Neural crest cell (in vitro differentiated cells): ENCODE measurements at regions not wholly inside any gene's neighbourhood (a gene's known extent, or its start where the extent isn't known, plus 50 kb on each side); places are given as distances from the start of the nearest gene placed in this dataset.
A peak's percentile ranks its signal among the peaks of the same experiment; 100 is the strongest.
"Not testable (repeated sequence)": the region's sequence is repeated elsewhere in the genome, so short reads cannot be mapped to it uniquely, and the experiment has no call there.

Source experiments
- DNase-seq: peaks from one replicate; pipeline ENCODE4 v3.0.0; 2021; ENCODE audit warnings: low read depth, mixed read lengths, low spot score
- H3K27ac Mint-ChIP-seq: one replicate; pipeline ENCODE4 v1.8.0; 2021; ENCODE audit warnings: mild to moderate bottlenecking, mixed read lengths; ENCODE audit not compliant: unreplicated experiment
- H3K27me3 Mint-ChIP-seq: 2 replicates; pipeline ENCODE4 v1.8.0; 2021; ENCODE audit warnings: low read depth, mild to moderate bottlenecking, mixed read lengths
- H3K36me3 Mint-ChIP-seq: 2 replicates; pipeline ENCODE4 v1.8.0; 2021; ENCODE audit warnings: low read depth, mild to moderate bottlenecking, mixed read lengths
- H3K4me1 Mint-ChIP-seq: 2 replicates; pipeline ENCODE4 v1.8.0; 2021; ENCODE audit warnings: mixed read lengths
- H3K4me3 Mint-ChIP-seq: one replicate; pipeline ENCODE4 v1.8.0; 2021; ENCODE audit warnings: mild to moderate bottlenecking, mixed read lengths
- H3K9me3 Mint-ChIP-seq: 2 replicates; pipeline ENCODE4 v1.8.0; 2021; ENCODE audit warnings: mixed read lengths
- TF ChIP-seq, protein P1 (sequence below): fragments of 200-600 bp; sonication (generic); conservative IDR thresholded peaks from 2 replicates; pipeline ENCODE4 v1.5.0; 2021; ENCODE audit warnings: antibody characterized with exemption, mild to moderate bottlenecking

DNA sequence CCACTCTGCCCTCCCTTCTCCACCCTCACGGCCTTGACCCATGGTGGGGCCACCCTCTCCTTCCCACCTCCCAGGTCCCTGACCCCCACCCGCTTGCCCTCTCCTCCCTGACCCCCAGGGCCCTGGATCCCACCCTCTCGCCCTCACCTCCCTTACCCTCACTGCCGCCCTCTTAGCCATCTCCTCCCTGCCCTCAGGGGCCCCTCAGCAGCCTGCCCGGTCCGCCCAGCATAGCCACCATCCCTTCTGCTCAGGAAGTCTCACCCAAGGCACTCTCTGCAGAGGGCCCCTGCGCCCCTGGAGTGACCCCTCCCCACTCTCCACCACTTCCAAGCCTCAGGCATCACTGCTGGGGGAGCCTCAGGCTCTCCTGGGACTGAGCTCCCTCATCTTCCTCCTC, 66.3 kb downstream of the MRPL36 start:
- H3K4me1 Mint-ChIP-seq: no peaks in the 10 kb centered on the region
- no peak for DNase-seq
- H3K4me3 Mint-ChIP-seq: no peak overlapping the region
- no peaks in the 10 kb centered on the region for H3K9me3 Mint-ChIP-seq
- H3K27ac Mint-ChIP-seq: no peak overlapping the region
- no peaks in the 10 kb centered on the region for H3K36me3 Mint-ChIP-seq
- H3K27me3 Mint-ChIP-seq: no peaks in the 10 kb centered on the region
- TF ChIP-seq, protein P1, sequence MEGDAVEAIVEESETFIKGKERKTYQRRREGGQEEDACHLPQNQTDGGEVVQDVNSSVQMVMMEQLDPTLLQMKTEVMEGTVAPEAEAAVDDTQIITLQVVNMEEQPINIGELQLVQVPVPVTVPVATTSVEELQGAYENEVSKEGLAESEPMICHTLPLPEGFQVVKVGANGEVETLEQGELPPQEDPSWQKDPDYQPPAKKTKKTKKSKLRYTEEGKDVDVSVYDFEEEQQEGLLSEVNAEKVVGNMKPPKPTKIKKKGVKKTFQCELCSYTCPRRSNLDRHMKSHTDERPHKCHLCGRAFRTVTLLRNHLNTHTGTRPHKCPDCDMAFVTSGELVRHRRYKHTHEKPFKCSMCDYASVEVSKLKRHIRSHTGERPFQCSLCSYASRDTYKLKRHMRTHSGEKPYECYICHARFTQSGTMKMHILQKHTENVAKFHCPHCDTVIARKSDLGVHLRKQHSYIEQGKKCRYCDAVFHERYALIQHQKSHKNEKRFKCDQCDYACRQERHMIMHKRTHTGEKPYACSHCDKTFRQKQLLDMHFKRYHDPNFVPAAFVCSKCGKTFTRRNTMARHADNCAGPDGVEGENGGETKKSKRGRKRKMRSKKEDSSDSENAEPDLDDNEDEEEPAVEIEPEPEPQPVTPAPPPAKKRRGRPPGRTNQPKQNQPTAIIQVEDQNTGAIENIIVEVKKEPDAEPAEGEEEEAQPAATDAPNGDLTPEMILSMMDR: no peak

DNA sequence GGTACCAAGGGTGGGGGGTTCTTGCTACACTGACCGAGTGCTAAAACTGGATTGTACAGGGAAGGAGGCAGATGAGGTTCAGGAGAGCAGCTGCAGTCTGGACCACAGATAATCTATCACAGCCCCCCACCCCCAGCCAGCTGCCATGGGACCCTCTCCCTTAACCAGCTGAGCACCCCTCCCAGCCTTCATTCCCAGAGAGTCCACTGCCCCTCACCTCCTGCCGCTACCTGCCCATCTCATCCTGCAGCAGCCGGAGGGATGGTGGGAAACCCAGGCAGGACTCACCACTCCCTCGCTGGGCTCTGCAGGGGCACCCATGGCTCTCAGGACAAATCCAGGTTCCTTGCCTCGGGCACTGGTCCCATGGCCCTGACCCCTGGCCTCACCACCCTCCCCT, 66.7 kb downstream of the MRPL36 start:
- Mint-ChIP-seq H3K27ac (no peak overlapping the region), H3K4me3 (no peak overlapping the region), H3K27me3 (no peaks in the 10 kb centered on the region), H3K9me3 (no peaks in the 10 kb centered on the region), H3K4me1 (no peaks in the 10 kb centered on the region), H3K36me3 (no peaks in the 10 kb centered on the region)
- TF ChIP-seq, protein P1: no peak
- no peak for DNase-seq

GRCh38 chr5:1732238-1732941, 67.2 kb downstream of the MRPL36 start:
- no peaks in the 10 kb centered on the region for H3K27me3 Mint-ChIP-seq
- no peaks in the 10 kb centered on the region for H3K4me1 Mint-ChIP-seq
- H3K36me3 Mint-ChIP-seq: no peaks in the 10 kb centered on the region
- no peak overlapping the region for H3K27ac Mint-ChIP-seq
- H3K9me3 Mint-ChIP-seq: no peaks in the 10 kb centered on the region
- no peak for DNase-seq
- TF ChIP-seq, protein P1: no peak
- H3K4me3 Mint-ChIP-seq: no peak overlapping the region

DNA sequence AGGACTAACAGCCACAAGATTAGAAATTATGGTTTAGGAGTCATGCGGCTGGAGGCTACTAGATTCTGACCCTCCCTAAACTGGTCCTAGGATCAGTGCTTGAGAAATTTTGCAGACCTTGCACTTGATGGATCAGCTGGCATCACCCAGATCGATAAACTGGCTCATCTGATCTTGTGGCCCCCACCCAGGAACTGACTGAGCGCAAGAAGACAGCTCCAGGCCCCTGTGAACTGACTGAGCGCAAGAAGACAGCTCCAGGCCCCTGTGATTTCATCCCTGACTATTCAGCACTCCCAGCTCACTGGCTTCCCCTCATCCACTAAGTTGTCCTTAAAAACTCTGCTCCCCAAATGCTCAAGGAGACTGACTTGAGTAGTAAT, 67.8 kb downstream of the MRPL36 start:
- H3K27ac Mint-ChIP-seq, H3K9me3 Mint-ChIP-seq: not testable (repeated sequence)

GRCh38 chr5:1731091-1731639, 68.5 kb downstream of the MRPL36 start:
- no peak overlapping the region for H3K4me3 Mint-ChIP-seq
- no peak overlapping the region for H3K27ac Mint-ChIP-seq
- no peak for DNase-seq
- H3K36me3 Mint-ChIP-seq: no peaks in the 10 kb centered on the region
- peaks cover 3% of the 10 kb centered on the region for H3K4me1 Mint-ChIP-seq
- no peaks in the 10 kb centered on the region for H3K27me3 Mint-ChIP-seq
- H3K9me3 Mint-ChIP-seq: no peaks in the 10 kb centered on the region
- TF ChIP-seq, protein P1: no peak

More for the DNA sequence above, 67.8 kb downstream of the MRPL36 start:
- not testable (repeated sequence) for DNase-seq, H3K4me3 Mint-ChIP-seq, H3K4me1 Mint-ChIP-seq, H3K27me3 Mint-ChIP-seq, H3K36me3 Mint-ChIP-seq

DNA sequence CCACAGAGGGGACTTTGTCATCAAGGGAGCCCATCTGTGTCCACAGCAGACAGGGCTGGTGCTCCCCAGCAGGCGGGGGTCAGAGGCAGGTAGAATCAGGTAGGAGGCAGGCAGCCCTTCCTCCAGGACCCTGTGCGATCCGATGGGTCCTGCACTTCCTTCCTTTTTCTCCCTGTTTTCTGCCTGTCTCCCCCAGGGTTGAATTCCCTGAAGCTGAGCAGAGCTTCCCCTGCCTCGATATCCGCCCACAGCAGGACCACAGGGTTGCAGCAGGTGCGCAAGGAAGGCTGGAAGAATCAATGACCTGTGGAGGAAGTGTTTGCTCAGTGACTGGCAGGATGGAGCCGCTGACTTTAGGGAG, 69.2 kb downstream of the MRPL36 start:
- Mint-ChIP-seq H3K9me3 (no peaks in the 10 kb centered on the region), H3K4me1 (peaks cover 9% of the 10 kb centered on the region), H3K27ac (peak overlapping the region; percentile 50), H3K36me3 (no peaks in the 10 kb centered on the region), H3K4me3 (no peak overlapping the region), H3K27me3 (peaks cover 4% of the 10 kb centered on the region)
- TF ChIP-seq, protein P1: no peak
- no peak for DNase-seq
